Naive B cell (primary cell): ENCODE measurements at regions not wholly inside any gene's neighbourhood (a gene's known extent, or its start where the extent isn't known, plus 50 kb on each side); places are given as distances from the start of the nearest gene placed in this dataset.
"Not testable (repeated sequence)": the region's sequence is repeated elsewhere in the genome, so short reads cannot be mapped to it uniquely, and the experiment has no call there.

Source experiments
- ATAC-seq, 2 donors: fragments of 150-1000 bp; cut with Tn5 transposase; 2 replicates each; pipeline ENCODE4 v1.10.0; 2021; ENCODE audit warnings: low read depth in 2 of 2, mild to moderate bottlenecking in 2 of 2, moderate library complexity in 2 of 2
- DNase-seq: peaks from one replicate; pipeline ENCODE4 v3.0.0; 2022
- H3K27ac Mint-ChIP-seq, 6 donors: one replicate each; pipeline ENCODE4 v1.8.0; 2020 to 2022; ENCODE audit warnings: mild to moderate bottlenecking in 6 of 6, mixed read lengths in 6 of 6, moderate library complexity in 5 of 6, inconsistent platforms in 2 of 6
- H3K27me3 Mint-ChIP-seq, 3 donors: one replicate each; pipeline ENCODE4 v1.8.0; 2021 to 2022; ENCODE audit warnings: mixed read lengths in 3 of 3, mild to moderate bottlenecking in 1 of 3
- H3K36me3 Mint-ChIP-seq, 2 donors: one replicate each; pipeline ENCODE4 v1.8.0; 2020 to 2022; ENCODE audit warnings: mixed read lengths in 2 of 2, inconsistent platforms in 1 of 2, mild to moderate bottlenecking in 1 of 2
- H3K4me1 Mint-ChIP-seq, 3 donors: one replicate each; pipeline ENCODE4 v1.8.0; 2020 to 2022; ENCODE audit warnings: mixed read lengths in 3 of 3, inconsistent platforms in 1 of 3, mild to moderate bottlenecking in 1 of 3, moderate library complexity in 1 of 3
- H3K4me3 Mint-ChIP-seq, 8 donors: one replicate each; pipeline ENCODE4 v1.8.0; 2020 to 2022; ENCODE audit warnings: mild to moderate bottlenecking in 8 of 8, mixed read lengths in 8 of 8, moderate library complexity in 8 of 8, inconsistent platforms in 2 of 8
- H3K9me3 Mint-ChIP-seq, 7 donors: one replicate each; pipeline ENCODE4 v1.8.0; 2020 to 2022; ENCODE audit warnings: mixed read lengths in 7 of 7, mild to moderate bottlenecking in 5 of 7, inconsistent platforms in 2 of 7, moderate library complexity in 1 of 7

DNA sequence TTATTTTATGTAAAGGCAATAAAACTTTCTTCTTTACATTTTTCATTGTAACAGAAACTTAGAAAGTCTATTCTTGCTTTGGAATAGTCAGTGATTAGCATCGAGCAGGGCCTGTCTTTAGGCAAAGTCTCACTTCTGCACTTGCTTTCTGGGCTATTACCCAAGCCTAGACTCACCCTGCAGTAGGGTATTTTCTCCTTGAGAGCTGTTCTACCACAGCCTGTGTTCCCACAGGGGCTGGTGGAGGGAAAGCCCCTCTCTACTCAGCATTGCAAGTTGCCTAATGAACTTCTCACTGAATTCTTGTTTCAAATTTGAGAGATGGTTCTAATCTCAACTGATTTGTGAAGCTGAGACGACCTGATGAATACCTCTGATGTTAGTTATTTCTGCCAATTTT, 111.7 kb upstream of the KLHL14 start:
- Mint-ChIP-seq H3K4me3 (peak overlapping the region; percentile 9 to 76 (median 54)), H3K27me3 (no peaks in the 10 kb centered on the region), H3K36me3 (peaks cover 0 to 4% of the 10 kb centered on the region in 2 donors), H3K4me1 (peaks cover 68 to 85% (median 79%) of the 10 kb centered on the region in 3 donors), H3K27ac (peak overlapping the region; percentile 73 to 97 (median 96)), H3K9me3 (peaks cover 0 to 10% (median 2%) of the 10 kb centered on the region in 7 donors)
- DNase-seq = peak; percentile 82
- peak; percentile 98 to 99 for ATAC-seq

DNA sequence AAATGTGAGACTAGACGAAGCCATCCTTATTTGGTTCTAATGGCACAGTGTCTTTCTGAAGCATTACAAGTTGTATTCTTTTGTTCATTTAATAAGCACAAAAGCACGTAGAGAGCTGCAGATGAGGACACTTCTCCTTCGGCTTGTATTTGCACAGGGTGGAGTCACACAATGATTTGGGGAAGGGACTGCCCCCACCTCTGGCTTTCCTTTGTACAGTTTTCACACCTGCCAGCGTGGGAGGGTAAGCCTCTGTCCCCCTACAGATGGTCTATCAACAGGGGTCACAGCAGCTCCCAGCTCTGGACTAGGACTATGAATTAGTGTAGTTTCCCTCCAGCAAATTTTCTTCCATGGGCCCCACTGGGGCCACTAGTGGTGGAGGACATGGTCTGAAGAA, 108.2 kb upstream of the KLHL14 start:
- peak overlapping the region; percentile 22 to 81 (median 60) for H3K4me3 Mint-ChIP-seq
- peaks cover 0 to 12% of the 10 kb centered on the region in 2 donors for H3K36me3 Mint-ChIP-seq
- ATAC-seq = peak; percentile 17 to 22
- H3K27ac Mint-ChIP-seq = peak overlapping the region; percentile 73 to 96 (median 90)
- peak; percentile 48 for DNase-seq
- H3K9me3 Mint-ChIP-seq = peaks cover 0 to 10% (median 2%) of the 10 kb centered on the region in 7 donors
- H3K27me3 Mint-ChIP-seq = no peaks in the 10 kb centered on the region
- H3K4me1 Mint-ChIP-seq = peaks cover 79 to 93% (median 86%) of the 10 kb centered on the region in 3 donors

DNA sequence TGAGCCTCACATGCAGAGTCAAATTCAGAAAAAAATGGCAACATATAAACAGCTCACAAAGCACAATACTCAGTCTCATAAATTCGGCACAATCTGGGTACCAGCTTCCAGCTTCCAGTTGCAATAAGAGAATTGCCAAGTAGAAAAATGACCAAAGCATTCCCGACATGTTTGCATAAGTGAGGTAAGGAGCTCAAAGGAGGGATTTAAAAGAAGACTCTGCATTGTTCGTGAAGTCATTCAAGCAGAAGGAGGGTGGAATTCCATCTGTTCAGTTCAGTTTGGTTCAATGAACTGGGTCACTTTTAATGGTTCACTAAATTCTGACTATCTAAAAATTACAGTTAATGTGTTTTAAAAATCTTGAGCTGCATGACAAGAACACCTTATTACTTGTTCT, 106.7 kb upstream of the KLHL14 start:
- H3K4me3 Mint-ChIP-seq = peak overlapping the region in 5 of 8 donors; percentile 33 to 85 (median 68)
- H3K36me3 Mint-ChIP-seq = peaks cover 0 to 9% of the 10 kb centered on the region in 2 donors
- peaks cover 77 to 91% (median 85%) of the 10 kb centered on the region in 3 donors for H3K4me1 Mint-ChIP-seq

DNA sequence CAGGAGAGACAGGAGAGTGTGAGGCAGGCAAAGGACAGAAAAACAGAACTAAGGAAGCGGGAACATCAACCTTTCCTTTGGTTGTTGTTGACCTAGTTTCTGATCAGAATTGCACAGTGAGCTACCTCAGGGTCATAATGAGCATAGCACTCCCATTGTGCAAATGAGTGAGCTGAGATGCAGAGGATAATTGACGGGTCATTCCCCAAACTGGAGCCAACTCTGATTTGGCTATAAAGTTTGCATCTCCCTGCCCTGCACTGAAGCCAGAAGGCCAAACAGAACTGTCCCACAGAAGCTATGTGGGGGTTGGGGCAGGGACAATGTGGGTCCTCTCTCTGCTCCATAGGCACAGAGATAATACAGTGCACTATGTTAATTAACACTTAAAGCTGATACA, 105.6 kb upstream of the KLHL14 start:
- peaks cover 0 to 11% (median 5%) of the 10 kb centered on the region in 7 donors for H3K9me3 Mint-ChIP-seq
- peaks cover 69 to 86% (median 84%) of the 10 kb centered on the region in 3 donors for H3K4me1 Mint-ChIP-seq
- H3K27ac Mint-ChIP-seq = peak overlapping the region in 4 of 6 donors; percentile 18 to 65 (median 24)
- DNase-seq = no peak
- no peak for ATAC-seq
- peak overlapping the region in 5 of 8 donors; percentile 4 to 66 (median 9) for H3K4me3 Mint-ChIP-seq
- no peaks in the 10 kb centered on the region for H3K27me3 Mint-ChIP-seq
- peaks cover 0 to 9% of the 10 kb centered on the region in 2 donors for H3K36me3 Mint-ChIP-seq

More for the DNA sequence above, 106.7 kb upstream of the KLHL14 start:
- DNase-seq = no peak
- H3K27me3 Mint-ChIP-seq = no peaks in the 10 kb centered on the region
- peak overlapping the region; percentile 44 to 93 (median 77) for H3K27ac Mint-ChIP-seq
- peaks cover 0 to 11% (median 5%) of the 10 kb centered on the region in 7 donors for H3K9me3 Mint-ChIP-seq
- ATAC-seq = no peak

DNA sequence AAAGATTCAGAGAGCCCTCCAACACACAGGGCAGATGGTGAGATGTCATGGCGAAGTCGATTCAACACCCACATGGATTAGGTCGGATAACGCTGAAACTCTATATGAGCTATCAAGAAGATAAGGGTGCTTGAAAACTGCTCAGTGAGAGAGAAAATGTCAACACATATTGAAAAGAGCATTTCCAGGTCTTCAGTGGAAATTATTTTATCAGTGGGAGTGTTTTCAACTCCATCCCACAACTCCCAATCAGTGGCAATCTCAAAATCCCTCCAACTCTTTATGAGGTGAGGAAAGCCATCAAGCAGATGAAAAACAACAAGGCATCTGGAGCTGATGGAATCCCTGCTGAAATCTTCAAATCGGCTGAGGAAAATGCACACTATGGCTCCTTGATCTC, 104.5 kb upstream of the KLHL14 start:
- Mint-ChIP-seq H3K9me3 (peaks cover 0 to 11% (median 5%) of the 10 kb centered on the region in 7 donors), H3K27ac (peak overlapping the region in 1 of 6 donors; percentile 73), H3K36me3 (peaks cover 0 to 9% of the 10 kb centered on the region in 2 donors), H3K4me1 (peaks cover 68 to 86% (median 84%) of the 10 kb centered on the region in 3 donors), H3K4me3 (peak overlapping the region in 2 of 8 donors; percentile 10 to 43), H3K27me3 (no peaks in the 10 kb centered on the region)
- DNase-seq = no peak
- no peak for ATAC-seq

DNA sequence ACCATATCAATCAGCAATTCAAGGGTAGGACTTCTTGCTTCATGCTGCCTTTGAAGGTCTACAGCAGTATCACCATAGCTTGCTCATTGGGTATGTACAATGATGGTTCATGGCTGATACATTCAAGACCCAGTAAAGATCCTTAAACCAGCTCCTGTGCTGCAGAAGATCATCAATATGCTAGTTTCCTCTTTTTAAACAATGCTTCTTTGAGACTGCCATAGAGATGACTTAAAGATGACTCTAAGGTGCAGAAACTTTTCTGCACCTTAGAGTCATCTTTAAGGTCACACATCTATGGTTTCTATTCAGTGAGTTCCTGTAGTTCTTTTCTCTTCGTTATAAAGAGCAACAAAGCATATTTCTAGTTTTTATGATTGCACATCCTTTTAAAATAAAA, 102.8 kb upstream of the KLHL14 start:
- ATAC-seq (peak; percentile 51 to 65), DNase-seq (no peak)
- H3K4me1 Mint-ChIP-seq = peaks cover 66 to 86% (median 84%) of the 10 kb centered on the region in 3 donors
- no peak overlapping the region for H3K4me3 Mint-ChIP-seq
- H3K27ac Mint-ChIP-seq = peak overlapping the region in 3 of 6 donors; percentile 4 to 55 (median 45)
- peaks cover 0 to 9% of the 10 kb centered on the region in 2 donors for H3K36me3 Mint-ChIP-seq
- no peaks in the 10 kb centered on the region for H3K27me3 Mint-ChIP-seq
- H3K9me3 Mint-ChIP-seq = peaks cover 0 to 11% (median 2%) of the 10 kb centered on the region in 7 donors

DNA sequence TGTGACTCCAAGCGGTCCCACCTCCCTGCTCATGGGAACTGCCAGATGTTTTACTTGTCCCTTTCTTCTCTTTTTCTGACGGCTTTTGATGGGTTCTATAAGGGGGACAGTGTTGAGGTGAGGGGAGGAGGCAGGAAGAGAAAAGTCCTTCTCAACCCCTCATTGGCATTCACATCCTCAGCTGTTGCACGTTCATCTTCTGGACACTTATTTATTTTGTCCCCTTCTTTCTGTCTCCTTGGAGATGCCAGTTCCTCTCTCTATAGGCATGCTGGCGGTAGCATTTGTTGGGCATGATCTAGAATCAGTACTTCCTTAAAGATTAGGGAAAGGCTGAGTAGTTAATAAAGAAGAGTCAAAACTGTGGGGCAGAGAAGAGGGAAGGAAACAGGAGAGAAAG, 99.0 kb upstream of the KLHL14 start:
- peak overlapping the region in 6 of 8 donors; percentile 3 to 65 (median 26) for H3K4me3 Mint-ChIP-seq
- H3K9me3 Mint-ChIP-seq = peaks cover 0 to 10% (median 0%) of the 10 kb centered on the region in 7 donors
- ATAC-seq (no peak), DNase-seq (no peak)
- no peaks in the 10 kb centered on the region for H3K27me3 Mint-ChIP-seq
- H3K36me3 Mint-ChIP-seq = no peaks in the 10 kb centered on the region
- H3K27ac Mint-ChIP-seq = peak overlapping the region in 5 of 6 donors; percentile 0 to 95 (median 50)
- H3K4me1 Mint-ChIP-seq = peaks cover 78 to 93% (median 91%) of the 10 kb centered on the region in 3 donors

DNA sequence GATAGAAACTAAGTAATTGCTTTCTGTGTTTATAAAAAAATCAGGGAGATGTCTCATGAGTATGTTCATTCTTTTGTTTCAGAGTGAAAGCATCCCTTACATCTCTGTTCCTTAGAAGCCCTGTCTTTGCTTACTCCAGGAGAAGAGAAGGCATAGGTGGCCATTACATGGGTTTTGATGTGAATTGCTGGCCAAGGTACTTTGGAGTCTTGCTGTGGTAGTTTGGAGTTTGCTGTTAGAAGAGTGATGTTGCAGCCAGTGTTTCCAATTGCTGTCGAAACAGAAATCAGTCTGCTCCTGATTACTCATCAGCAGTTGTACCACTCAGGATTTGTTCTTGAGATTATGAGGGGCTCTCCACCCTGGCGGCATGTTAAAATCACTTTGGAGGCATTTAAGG, 97.8 kb upstream of the KLHL14 start:
- DNase-seq (no peak), ATAC-seq (no peak)
- peaks cover 78 to 95% (median 92%) of the 10 kb centered on the region in 3 donors for H3K4me1 Mint-ChIP-seq
- H3K27me3 Mint-ChIP-seq = no peaks in the 10 kb centered on the region
- peaks cover 0 to 9% (median 0%) of the 10 kb centered on the region in 7 donors for H3K9me3 Mint-ChIP-seq
- peak overlapping the region in 1 of 8 donors; percentile 54 for H3K4me3 Mint-ChIP-seq
- peak overlapping the region in 3 of 6 donors; percentile 88 to 98 (median 95) for H3K27ac Mint-ChIP-seq
- H3K36me3 Mint-ChIP-seq = no peaks in the 10 kb centered on the region

DNA sequence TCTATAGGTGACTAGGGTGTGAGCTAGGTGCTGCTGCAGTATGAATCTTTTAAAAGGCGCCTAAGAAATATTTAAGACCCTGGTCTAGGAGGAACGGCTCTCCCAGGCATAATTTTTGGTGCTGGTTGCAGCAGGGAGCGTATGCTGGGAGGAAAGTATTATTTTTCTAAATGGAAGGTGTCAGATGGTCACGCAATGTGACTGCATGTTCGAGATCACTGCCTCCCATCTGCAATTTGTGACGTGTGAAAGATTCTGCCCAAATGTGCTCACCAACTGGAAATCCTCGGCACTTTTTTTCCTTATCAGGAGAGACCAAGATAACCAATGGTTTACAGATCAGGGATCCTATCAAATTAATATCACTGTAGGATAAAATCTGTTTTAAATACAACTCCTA, 95.6 kb upstream of the KLHL14 start:
- peaks cover 75 to 89% (median 78%) of the 10 kb centered on the region in 3 donors for H3K4me1 Mint-ChIP-seq
- peak; percentile 67 to 70 for ATAC-seq
- peak; percentile 54 for DNase-seq
- H3K27ac Mint-ChIP-seq = peak overlapping the region; percentile 93 to 99 (median 97)
- H3K27me3 Mint-ChIP-seq = no peaks in the 10 kb centered on the region
- H3K36me3 Mint-ChIP-seq = peaks cover 0 to 8% of the 10 kb centered on the region in 2 donors
- peak overlapping the region; percentile 64 to 88 (median 76) for H3K4me3 Mint-ChIP-seq
- peaks cover 0 to 5% (median 0%) of the 10 kb centered on the region in 7 donors for H3K9me3 Mint-ChIP-seq

DNA sequence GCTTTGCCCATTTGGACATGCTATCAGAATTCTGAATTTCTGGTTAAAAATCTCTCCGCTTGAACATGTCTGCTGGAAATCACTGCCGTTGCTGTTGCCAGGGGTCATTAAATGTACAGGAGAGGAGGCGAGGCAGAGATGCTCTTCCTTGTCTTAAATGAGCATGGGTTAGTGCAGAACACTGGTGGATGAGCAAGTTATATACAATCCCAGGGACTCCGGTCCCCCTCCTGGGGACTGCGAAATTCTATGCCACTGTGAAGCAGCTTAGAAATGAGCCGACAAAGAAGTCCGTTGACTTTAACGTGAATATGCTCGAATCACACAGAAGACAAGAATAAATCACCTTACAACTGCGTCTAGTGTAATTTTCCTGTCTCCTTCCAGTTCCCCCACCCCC, 95.1 kb upstream of the KLHL14 start:
- Mint-ChIP-seq H3K36me3 (peaks cover 0 to 9% of the 10 kb centered on the region in 2 donors), H3K27me3 (no peaks in the 10 kb centered on the region), H3K27ac (peak overlapping the region; percentile 93 to 99 (median 97)), H3K4me3 (peak overlapping the region in 7 of 8 donors; percentile 64 to 88 (median 79)), H3K4me1 (peaks cover 71 to 84% (median 74%) of the 10 kb centered on the region in 3 donors), H3K9me3 (peaks cover 0 to 5% (median 0%) of the 10 kb centered on the region in 7 donors)
- no peak for DNase-seq
- no peak for ATAC-seq

DNA sequence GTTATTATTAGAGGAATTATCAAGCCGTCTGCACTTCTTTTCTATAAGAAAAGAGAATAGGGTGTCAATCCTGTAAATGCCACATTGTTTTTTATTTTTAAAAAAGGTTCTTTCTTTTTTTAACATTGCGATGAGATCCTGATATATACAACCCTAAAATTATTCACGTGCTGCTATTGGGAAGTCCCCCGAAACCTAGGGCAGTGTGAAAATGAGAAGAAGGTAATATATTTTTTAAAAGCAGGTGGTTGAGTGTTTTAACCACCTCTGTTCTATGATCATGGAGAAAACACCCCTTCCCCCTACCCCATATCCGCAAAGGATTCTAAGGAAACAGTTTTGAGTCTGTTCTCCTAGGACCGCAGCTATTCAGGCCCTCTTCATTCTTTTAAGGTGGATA, 94.5 kb upstream of the KLHL14 start:
- Mint-ChIP-seq H3K9me3 (peaks cover 0 to 5% (median 0%) of the 10 kb centered on the region in 7 donors), H3K36me3 (peaks cover 0 to 15% of the 10 kb centered on the region in 2 donors), H3K27ac (peak overlapping the region; percentile 93 to 99 (median 97)), H3K4me3 (peak overlapping the region; percentile 58 to 88 (median 76)), H3K4me1 (peaks cover 70 to 82% (median 74%) of the 10 kb centered on the region in 3 donors), H3K27me3 (no peaks in the 10 kb centered on the region)
- ATAC-seq (peak; percentile 81 to 82), DNase-seq (peak; percentile 62)

DNA sequence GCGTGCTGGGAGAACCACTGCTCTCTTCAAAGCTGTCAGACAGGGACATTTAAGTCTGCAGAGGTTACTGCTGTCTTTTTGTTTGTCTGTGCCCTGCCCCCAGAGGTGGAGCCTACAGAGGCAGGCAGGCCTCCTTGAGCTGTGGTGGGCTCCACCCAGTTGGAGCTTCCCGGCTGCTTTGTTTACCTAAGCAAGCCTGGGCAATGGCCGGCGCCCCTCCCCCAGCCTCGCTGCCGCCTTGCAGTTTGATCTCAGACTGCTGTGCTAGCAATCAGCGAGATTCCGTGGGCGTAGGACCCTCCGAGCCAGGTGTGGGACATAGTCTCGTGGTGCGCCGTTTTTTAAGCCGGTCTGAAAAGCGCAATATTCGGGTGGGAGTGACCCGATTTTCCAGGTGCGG, 89.2 kb upstream of the KLHL14 start:
- not testable (repeated sequence) for H3K9me3 Mint-ChIP-seq, H3K27ac Mint-ChIP-seq, ATAC-seq, H3K4me3 Mint-ChIP-seq, H3K27me3 Mint-ChIP-seq, DNase-seq
- Mint-ChIP-seq H3K4me1 (peaks cover 19 to 29% (median 21%) of the 10 kb centered on the region in 3 donors), H3K36me3 (peaks cover 0 to 15% of the 10 kb centered on the region in 2 donors)

DNA sequence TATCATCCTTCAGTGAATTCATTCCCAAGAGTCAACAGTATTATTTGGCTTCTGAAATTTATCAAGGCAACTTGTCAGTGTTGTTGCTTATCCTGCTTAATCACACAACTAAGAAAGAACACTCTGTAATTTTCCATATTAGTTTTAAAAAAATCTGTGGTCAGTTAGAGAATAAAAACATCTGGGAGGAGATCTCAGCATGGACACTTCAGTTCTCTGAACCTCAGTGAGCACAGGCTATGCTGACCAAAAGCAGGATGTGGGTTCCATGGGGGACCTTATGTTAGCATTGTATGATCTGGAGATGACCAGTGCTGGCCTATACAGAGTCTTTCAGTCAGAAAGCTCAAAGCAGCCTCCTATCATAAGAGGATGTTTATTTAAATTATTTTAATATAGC, 79.1 kb upstream of the KLHL14 start:
- H3K27ac Mint-ChIP-seq = peak overlapping the region in 1 of 6 donors; percentile 29
- peaks cover 5 to 9% (median 8%) of the 10 kb centered on the region in 3 donors for H3K4me1 Mint-ChIP-seq
- ATAC-seq = no peak
- H3K27me3 Mint-ChIP-seq = peaks cover 0 to 5% (median 0%) of the 10 kb centered on the region in 3 donors
- no peak for DNase-seq
- H3K36me3 Mint-ChIP-seq = peaks cover 0 to 10% of the 10 kb centered on the region in 2 donors
- H3K9me3 Mint-ChIP-seq = peaks cover 6 to 18% (median 7%) of the 10 kb centered on the region in 7 donors
- no peak overlapping the region for H3K4me3 Mint-ChIP-seq

DNA sequence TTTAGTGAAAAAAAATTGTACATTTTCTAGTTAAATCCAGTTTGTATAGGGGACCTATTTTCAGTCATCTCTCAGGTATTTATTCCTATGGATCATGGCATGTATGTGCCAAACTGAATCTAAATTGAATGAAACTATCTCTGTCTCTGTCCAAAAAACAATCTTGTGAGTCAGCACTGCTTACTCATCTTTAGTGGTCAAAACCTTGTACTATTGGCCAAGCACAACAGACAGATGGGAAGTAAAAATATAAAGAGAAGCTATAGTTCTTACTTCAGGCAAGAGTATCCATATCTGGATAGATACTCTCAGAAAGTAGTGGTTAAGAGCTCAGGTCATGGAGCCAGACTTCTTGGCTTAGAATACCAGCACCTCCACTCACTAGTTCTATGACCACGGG, 76.0 kb upstream of the KLHL14 start:
- ATAC-seq (no peak), DNase-seq (no peak)
- Mint-ChIP-seq H3K4me1 (peaks cover under 1 to 4% (median 2%) of the 10 kb centered on the region in 3 donors), H3K27ac (no peak overlapping the region), H3K4me3 (no peak overlapping the region), H3K36me3 (peaks cover 0 to 10% of the 10 kb centered on the region in 2 donors), H3K9me3 (peaks cover 4 to 18% (median 7%) of the 10 kb centered on the region in 7 donors), H3K27me3 (peaks cover 0 to 5% (median 0%) of the 10 kb centered on the region in 3 donors)
